MM.1S (cell line): ENCODE measurements at regions not wholly inside any gene's neighbourhood (a gene's known extent, or its start where the extent isn't known, plus 50 kb on each side); places are given as distances from the start of the nearest gene placed in this dataset.
"Not testable (repeated sequence)": the region's sequence is repeated elsewhere in the genome, so short reads cannot be mapped to it uniquely, and the experiment has no call there.

Source experiments
- DNase-seq: peaks from one replicate; pipeline ENCODE4 v3.0.0-alpha.2; 2015
- H2AFZ ChIP-seq: fragments of 300-600 bp; sonication (generic); 2 replicates; pipeline ENCODE4 v1.6.0; 2016; ENCODE audit warnings: antibody characterized with exemption, low read length
- H3F3A ChIP-seq: fragments of 300-600 bp; sonication (generic); 2 replicates; pipeline ENCODE4 v1.6.1; 2016; ENCODE audit warnings: mild to moderate bottlenecking, antibody characterized with exemption, low read length, moderate library complexity, mixed read lengths; ENCODE audit not compliant: insufficient read depth
- H3K27ac ChIP-seq: fragments of 300-600 bp; sonication (generic); 2 replicates; pipeline ENCODE4 v1.5.1; 2016; ENCODE audit warnings: mild to moderate bottlenecking, low read length
- H3K27me3 ChIP-seq: fragments of 300-600 bp; sonication (generic); replicated peaks from 2 replicates; pipeline ENCODE4 v1.6.0; 2016; ENCODE audit warnings: low read length; ENCODE audit not compliant: insufficient read depth
- H3K36me3 ChIP-seq: fragments of 300-600 bp; sonication (generic); replicated peaks from 2 replicates; pipeline ENCODE4 v1.6.1; 2016; ENCODE audit warnings: mild to moderate bottlenecking, low read length, mixed read lengths; ENCODE audit not compliant: insufficient read depth
- H3K4me1 ChIP-seq: fragments of 300-600 bp; sonication (generic); 2 replicates; pipeline ENCODE4 v1.6.1; 2016; ENCODE audit warnings: low read length, mixed read lengths
- H3K4me2 ChIP-seq: fragments of 300-600 bp; sonication (generic); 2 replicates; pipeline ENCODE4 v1.6.0; 2016; ENCODE audit warnings: low read depth, low read length
- H3K4me3 ChIP-seq: fragments of 300-600 bp; sonication (generic); 2 replicates; pipeline ENCODE4 v1.5.1; 2016; ENCODE audit warnings: low read length, mixed read lengths
- H3K79me2 ChIP-seq: fragments of 300-600 bp; sonication (generic); 2 replicates; pipeline ENCODE4 v1.6.1; 2016; ENCODE audit warnings: mixed run types, low read length, mixed read lengths
- H3K9ac ChIP-seq: fragments of 300-600 bp; sonication (generic); 2 replicates; pipeline ENCODE4 v1.6.1; 2016; ENCODE audit warnings: low read length, mixed read lengths
- H3K9me2 ChIP-seq: fragments of 300-600 bp; sonication (generic); replicated peaks from 2 replicates; pipeline ENCODE4 v1.6.1; 2016; ENCODE audit warnings: mild to moderate bottlenecking, low read length, mixed read lengths; ENCODE audit not compliant: insufficient read depth
- H3K9me3 ChIP-seq: fragments of 300-600 bp; sonication (generic); replicated peaks from 2 replicates; pipeline ENCODE4 v1.6.1; 2016; ENCODE audit warnings: mild to moderate bottlenecking, low read length, mixed read lengths; ENCODE audit not compliant: insufficient read depth
- H4K20me1 ChIP-seq: fragments of 300-600 bp; sonication (generic); 2 replicates; pipeline ENCODE4 v1.6.1; 2016; ENCODE audit warnings: mild to moderate bottlenecking, low read length, moderate library complexity, mixed read lengths; ENCODE audit not compliant: insufficient read depth
- CTCF ChIP-seq: fragments of 300-600 bp; sonication (generic); IDR thresholded peaks from 2 replicates; pipeline ENCODE4 v1.5.1; 2016; ENCODE audit warnings: antibody characterized with exemption, low read length, mixed read lengths
- EZH2 ChIP-seq: fragments of 300-600 bp; sonication (generic); optimal IDR thresholded peaks from 2 replicates; pipeline ENCODE3; 2017; ENCODE audit warnings: low read depth, mild to moderate bottlenecking, antibody characterized with exemption, low read length, mixed read lengths
- EZH2phosphoT487 ChIP-seq: fragments of 300-600 bp; sonication (generic); IDR thresholded peaks from 2 replicates; pipeline ENCODE4 v1.6.1; 2018; ENCODE audit warnings: antibody characterized with exemption, low read length

GRCh38 chr5:85397451-85397850, 1012.8 kb upstream of the EDIL3 start:
- Histone ChIP-seq H3K79me2 (no peaks in the 10 kb centered on the region), H2AFZ (no peak overlapping the region), H3K9me2 (no peaks in the 10 kb centered on the region), H3K9ac (no peak overlapping the region), H3F3A (no peaks in the 10 kb centered on the region), H3K4me3 (no peak overlapping the region), H3K4me2 (no peak overlapping the region), H4K20me1 (no peaks in the 10 kb centered on the region), H3K4me1 (no peaks in the 10 kb centered on the region), H3K9me3 (no peaks in the 10 kb centered on the region), H3K27ac (no peak overlapping the region), H3K36me3 (no peaks in the 10 kb centered on the region), H3K27me3 (no peaks in the 10 kb centered on the region)
- TF ChIP-seq EZH2 (no peak), CTCF (no peak), EZH2phosphoT487 (no peak)
- DNase-seq = no peak

- no peak for DNase-seq
- Histone ChIP-seq H3F3A (no peaks in the 10 kb centered on the region), H3K36me3 (no peaks in the 10 kb centered on the region), H3K4me2 (no peak overlapping the region), H3K9ac (no peak overlapping the region), H4K20me1 (no peaks in the 10 kb centered on the region), H3K79me2 (no peaks in the 10 kb centered on the region), H3K27me3 (no peaks in the 10 kb centered on the region), H2AFZ (no peak overlapping the region), H3K9me3 (no peaks in the 10 kb centered on the region), H3K9me2 (no peaks in the 10 kb centered on the region), H3K27ac (no peak overlapping the region), H3K4me1 (no peaks in the 10 kb centered on the region), H3K4me3 (no peak overlapping the region)
- TF ChIP-seq CTCF (no peak), EZH2 (no peak), EZH2phosphoT487 (no peak)
Observed at GRCh38 chr5:85428426-85428934, 1043.8 kb upstream of the EDIL3 start.

DNA sequence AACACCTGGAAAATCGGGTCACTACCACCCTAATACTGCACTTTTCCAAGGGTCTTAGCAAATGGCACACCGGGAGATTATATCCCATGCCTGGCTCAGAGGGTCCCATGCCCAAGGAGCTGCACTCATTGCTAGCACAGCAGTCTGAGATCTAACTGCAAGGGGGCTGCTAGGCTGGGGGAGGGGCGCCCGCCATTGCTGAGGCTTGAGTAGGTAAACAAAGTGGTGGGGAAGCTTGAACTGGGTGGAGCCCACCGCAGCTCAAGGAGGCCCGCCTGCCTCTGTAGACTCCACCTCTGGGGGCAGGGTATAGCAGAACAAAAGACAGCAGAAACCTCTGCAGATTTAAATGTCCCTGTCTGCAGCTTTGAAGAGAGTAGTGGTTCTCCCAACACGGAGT, 1047.0 kb upstream of the EDIL3 start:
- H3K9me3 ChIP-seq, H3K9ac ChIP-seq, H2AFZ ChIP-seq, H3K79me2 ChIP-seq, H3K27me3 ChIP-seq, H3F3A ChIP-seq, H3K36me3 ChIP-seq, H3K4me1 ChIP-seq, H3K4me2 ChIP-seq, H3K9me2 ChIP-seq, H4K20me1 ChIP-seq, H3K27ac ChIP-seq, DNase-seq, H3K4me3 ChIP-seq: not testable (repeated sequence)

- Histone ChIP-seq H3K27me3 (no peaks in the 10 kb centered on the region), H3K4me2 (no peak overlapping the region), H3K4me3 (no peak overlapping the region), H3K36me3 (no peaks in the 10 kb centered on the region), H3F3A (no peaks in the 10 kb centered on the region), H4K20me1 (no peaks in the 10 kb centered on the region), H2AFZ (no peak overlapping the region), H3K79me2 (no peaks in the 10 kb centered on the region), H3K9me2 (no peaks in the 10 kb centered on the region), H3K4me1 (no peaks in the 10 kb centered on the region), H3K27ac (no peak overlapping the region), H3K9me3 (no peaks in the 10 kb centered on the region), H3K9ac (no peak overlapping the region)
- TF ChIP-seq EZH2phosphoT487 = no peak
- TF ChIP-seq CTCF = no peak
- no peak for TF ChIP-seq EZH2
- no peak for DNase-seq
Observed at GRCh38 chr5:85441156-85441555, 1056.5 kb upstream of the EDIL3 start.
